ENCODE measurements at regions not wholly inside any gene's neighbourhood (a gene's known extent, or its start where the extent isn't known, plus 50 kb on each side); places are given as distances from the start of the nearest gene placed in this dataset.

DNA sequence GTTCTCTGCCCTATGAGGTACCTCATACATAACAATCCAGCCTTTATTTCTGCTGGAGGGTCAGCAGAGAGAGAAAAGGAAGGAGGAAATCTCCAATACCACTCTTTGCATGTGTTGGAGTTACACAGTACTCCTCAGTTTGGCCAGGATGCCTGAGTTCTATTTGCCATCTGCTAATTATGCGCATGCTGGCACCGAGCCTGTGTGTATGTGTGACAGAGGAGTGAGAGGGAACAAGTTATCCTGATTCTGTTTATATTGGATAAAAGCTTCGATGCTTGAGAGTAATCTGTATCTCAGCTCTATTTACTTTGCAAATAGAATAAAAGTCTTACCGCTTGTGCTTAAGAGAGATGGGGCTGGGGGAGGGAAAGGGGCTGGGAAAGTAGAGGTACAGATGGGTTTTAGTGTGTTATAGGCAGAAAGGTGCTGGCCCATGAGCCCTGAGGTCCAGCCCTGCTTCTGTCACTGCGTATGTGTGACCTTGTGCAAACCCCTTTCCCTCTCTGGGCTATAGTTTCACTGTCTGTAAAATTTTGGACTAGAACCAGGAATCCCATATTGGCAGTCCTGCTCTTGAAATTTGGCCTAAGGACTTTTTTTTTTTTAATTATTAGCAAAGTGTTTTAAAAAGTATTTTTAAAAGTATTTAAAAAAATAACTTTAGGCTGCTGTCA lies 54.5 kb upstream of the PLXNA2 start:
- no peak for DNase-seq (ENCODE audit: extremely low read depth in 1 of 11, low read depth in 9 of 11, low spot score in 4 of 11)

DNA sequence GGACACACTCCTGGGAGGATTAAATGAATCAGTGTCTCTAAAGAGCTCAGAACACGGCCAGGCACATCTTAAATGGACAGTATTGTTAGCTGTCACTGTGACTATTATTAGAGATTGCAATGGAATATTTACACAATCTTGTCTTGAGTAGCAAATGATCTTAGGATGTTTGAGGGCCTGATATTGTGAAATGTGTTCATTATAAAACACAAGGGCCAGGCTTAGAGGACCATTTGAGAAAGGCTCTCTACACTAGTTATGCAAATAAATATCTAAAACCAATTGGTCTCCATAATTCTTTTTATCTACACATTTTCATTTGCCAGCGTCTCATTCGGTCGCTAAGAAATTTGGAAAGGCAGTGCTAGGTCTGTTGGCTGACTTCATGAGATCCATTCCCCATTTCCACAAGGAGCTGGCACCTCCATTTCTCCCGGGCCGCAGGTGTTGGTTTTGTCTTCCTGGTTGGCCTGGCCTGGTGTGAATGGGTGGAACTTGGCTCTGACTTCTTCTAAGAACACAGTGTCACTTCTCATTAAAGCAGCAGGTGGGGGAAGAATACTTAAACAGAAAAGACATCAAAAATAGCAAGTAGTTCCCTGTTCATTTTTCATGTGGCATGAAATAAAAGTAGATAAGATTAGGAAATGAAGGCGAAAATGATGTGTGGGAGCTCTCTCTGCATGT lies 56.0 kb upstream of the PLXNA2 start:
- DNase-seq (ENCODE audit: extremely low read depth in 1 of 11, low read depth in 9 of 11, low spot score in 4 of 11): no peak

DNA sequence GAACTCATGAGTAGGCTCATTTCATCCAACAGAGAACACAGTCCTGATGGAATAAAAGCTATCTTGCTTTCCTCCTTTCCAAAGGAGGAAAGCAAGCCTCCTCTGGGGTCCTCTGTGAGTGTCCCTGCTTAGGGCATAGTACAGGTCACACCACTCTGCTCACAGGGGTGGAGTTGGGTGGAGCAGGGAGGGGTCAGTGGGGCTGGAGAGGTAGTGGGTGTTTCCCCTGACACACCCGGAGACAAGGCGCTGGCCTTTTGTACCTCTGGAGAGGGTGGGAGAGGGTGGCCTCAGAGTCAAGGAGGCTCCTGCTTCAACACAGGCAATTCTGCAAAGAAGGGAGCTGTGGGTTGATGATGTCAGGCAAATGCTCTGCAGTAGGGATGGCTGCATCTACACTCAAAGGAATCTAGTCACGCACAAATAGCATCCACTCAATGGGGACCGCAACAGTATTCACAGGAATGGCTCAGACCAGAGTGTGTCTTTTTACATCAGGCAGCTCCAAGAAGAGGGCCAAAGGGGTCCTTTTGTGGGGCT lies 58.6 kb upstream of the PLXNA2 start:
- no peak for DNase-seq (ENCODE audit: extremely low read depth in 1 of 11, low read depth in 9 of 11, low spot score in 4 of 11)

DNA sequence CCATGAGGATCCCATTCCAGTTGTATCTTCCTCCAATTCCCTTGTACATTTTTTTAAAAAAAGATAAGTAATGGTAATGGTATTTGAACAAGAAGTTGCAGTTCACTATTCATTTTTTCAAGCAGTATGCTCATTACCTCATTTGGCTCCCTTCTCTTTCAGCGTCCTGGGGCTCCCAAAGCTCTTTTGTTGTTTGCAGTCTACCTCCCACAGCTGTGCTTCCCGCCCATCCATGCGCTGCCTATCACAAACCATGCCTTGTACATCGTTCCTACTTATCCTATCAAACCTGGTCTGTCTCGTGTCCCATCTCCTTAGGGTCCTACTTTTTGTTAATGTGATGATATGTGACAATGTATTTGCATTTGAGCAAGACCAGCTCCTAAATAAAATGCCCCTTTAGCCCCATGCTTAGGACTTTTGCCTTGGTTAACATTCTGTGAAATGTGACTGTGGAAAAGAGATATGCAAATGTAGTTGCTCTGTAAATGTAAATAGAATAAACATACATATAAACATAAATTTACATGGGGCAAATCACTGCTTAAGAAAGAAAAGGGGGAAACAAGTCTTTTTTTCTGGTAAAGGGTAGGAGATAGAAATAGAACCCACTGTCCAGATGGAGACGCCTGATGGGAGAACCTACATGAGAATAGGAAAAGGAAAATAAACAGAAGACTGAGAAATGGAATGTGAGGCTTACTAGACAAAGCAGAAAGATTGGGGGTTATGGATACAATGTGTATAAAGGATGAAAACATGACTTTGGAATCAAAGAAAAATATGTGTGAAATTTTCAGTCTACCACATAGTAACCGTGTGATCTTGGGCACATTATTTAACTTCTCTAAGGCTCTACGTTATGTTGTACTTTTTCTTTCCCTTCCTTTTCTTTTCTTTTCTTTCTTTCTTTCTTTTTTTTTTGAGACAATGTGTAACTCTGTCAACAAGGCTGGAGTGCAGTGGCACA lies 59.8 kb upstream of the PLXNA2 start:
- no peak for DNase-seq (ENCODE audit: extremely low read depth in 1 of 11, low read depth in 9 of 11, low spot score in 4 of 11)

DNA sequence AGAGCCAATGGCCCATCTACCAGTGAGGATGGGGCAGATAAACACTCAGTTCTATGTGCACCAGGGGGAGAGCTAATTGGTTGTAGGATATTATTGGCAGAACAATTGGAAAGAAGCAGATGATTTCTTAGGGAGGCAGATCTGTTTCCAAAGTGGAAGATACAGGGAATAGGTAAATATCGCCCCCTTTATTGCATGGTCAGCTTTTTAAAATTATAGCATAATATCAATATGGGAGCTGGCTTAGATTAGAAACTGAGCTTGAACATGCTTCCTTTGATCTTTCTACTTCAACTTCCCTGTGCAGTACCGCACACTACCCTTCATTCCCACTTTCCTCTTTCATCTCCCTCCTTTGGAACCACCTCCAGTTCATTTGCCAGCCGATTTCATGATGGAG lies 64.0 kb upstream of the PLXNA2 start:
- DNase-seq (ENCODE audit: extremely low read depth in 1 of 11, low read depth in 9 of 11, low spot score in 4 of 11): no peak

DNA sequence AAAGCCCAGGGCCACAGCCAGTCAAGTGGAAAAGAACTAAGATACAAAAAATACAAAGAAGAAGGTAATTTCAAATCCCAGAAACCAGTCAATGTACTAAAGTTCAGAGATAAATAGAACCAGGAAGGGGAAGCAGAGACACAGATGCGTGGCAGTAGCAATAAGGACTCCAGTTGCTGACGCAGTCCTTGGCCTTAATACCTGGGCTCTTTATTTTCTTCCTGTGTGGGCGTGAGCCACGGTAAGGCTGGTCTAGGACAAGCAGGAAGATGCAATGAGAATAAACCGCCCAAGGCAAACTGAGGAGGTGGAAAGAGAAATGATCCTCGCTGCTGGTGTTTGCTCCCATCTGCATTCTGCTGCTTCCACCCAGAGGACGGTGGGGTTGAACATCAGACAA lies 65.6 kb upstream of the PLXNA2 start:
- DNase-seq (ENCODE audit: extremely low read depth in 1 of 11, low read depth in 9 of 11, low spot score in 4 of 11): no peak

DNA sequence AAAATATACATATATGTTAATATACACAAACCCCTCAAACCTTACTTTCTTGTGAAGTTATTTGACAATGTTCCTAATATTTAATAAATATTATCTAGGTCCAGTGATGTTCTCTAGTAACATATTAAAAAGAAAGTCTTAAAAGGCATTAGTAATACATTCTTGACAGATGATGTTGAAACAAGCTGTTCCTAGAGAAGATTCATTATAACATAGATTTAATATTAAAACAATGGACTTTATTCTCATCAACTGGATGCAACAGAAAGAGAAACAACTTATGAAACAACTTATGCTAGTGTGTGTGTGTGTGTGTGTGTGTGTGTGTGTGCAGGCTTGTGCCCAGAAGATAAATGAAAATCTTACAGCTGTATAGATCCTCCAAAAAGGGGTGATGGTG lies 68.5 kb upstream of the PLXNA2 start:
- no peak for DNase-seq (ENCODE audit: extremely low read depth in 1 of 11, low read depth in 9 of 11, low spot score in 4 of 11)

DNA sequence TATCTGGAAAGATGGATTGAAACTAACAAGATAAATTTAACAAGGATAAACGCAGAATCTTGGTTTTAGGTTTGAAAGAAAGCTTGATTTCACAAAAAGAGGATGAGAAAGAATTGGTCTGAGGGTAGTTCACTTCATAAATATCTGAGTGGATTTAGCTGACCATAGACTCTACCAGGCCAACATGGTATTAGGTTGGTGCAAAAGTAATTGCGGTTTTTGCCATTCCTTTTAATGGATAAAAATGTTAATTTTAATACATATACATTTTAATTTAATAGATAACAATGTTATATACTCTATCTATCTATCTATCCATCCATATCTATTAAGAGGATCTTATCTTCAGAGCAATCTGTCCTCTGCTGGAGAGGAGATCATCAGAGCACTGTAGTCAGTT lies 70.2 kb upstream of the PLXNA2 start:
- DNase-seq (ENCODE audit: extremely low read depth in 1 of 11, low read depth in 9 of 11, low spot score in 4 of 11): no peak

DNA sequence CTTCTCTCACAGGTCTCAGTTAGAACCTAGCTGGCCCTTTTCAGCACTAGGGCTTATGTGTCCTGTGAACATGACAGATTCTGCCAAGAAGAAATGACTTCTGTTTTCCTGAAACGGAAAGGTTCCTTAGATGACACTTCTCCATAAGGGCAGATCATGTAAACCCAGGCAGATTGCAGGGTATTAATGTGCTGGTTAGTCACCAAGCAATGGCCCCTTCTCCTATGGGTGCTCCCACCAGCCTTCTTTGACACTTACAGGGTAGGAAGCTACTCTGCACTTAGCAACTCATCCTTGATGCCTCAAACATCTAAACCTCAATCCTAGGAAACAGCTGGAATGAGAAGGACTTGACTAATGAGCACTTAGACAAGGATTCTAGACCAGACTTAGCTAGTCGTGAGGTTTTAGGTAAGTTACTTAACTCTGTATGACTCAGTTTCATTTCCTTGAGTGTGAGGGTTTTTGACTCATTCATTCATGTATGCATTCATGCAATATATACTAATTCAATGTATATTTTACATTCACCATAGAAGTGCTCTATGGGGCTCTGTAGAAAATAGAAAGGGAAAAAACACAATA lies 74.1 kb upstream of the PLXNA2 start:
- no peak for DNase-seq (ENCODE audit: extremely low read depth in 1 of 11, low read depth in 9 of 11, low spot score in 4 of 11)

DNA sequence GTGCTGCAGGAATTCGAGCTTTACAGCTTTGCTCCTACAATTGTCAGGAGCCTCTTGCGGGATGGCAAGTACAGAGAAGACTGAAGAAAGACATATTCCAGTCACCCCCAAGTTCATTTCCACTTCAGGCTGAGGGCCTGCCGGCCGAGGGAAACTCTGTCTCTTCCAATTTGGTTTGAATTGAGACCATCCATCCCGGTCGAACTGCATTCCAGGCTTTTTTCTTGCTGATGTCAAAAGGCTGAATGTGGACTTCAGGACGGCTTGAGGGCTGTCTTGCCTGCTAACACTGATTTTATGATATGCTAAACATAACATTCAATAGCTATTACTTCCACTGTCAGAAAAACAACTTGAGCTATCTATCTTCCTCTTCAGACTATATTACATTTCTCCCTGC lies 79.8 kb upstream of the PLXNA2 start:
- DNase-seq (ENCODE audit: extremely low read depth in 1 of 11, low read depth in 9 of 11, low spot score in 4 of 11): no peak

DNA sequence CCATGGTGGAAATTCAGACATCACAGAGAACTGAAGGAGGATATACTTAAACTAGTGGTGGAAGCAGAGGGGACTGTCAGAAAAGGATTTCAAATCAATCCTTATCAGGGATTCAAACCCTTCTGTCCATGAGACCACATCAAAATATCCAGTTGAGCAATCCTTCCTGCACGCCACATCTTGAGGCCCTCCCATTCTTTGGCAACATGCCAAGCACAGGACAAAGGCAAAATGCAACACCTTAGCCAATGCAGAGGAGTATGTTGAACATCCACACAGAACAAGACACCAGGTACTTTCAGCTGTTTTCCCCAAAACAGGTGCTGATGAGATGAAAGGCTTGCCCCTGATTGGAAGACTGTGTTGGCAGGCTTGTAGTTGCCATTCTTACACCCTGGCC lies 81.8 kb upstream of the PLXNA2 start:
- no peak for DNase-seq (ENCODE audit: extremely low read depth in 1 of 11, low read depth in 9 of 11, low spot score in 4 of 11)

DNA sequence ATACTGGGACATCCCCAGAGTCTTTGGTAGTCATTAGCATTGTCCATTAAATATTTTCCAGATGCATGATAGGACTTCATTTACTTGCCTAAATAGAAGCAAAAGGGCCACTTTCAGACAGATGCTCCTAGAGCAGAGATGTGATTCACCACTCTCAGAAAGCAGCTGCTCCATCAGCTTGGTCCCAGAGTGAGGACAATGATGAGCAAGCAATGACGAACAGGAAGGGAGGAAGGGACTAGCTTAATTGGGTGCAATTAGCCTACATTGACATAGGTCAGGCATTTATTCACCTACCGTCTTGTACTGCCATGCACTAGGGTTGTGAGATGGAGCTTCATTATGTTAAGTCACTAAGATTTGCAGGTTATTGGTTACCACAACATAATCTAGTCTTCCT lies 85.1 kb upstream of the PLXNA2 start:
- DNase-seq (ENCODE audit: extremely low read depth in 1 of 11, low read depth in 9 of 11, low spot score in 4 of 11): no peak

DNA sequence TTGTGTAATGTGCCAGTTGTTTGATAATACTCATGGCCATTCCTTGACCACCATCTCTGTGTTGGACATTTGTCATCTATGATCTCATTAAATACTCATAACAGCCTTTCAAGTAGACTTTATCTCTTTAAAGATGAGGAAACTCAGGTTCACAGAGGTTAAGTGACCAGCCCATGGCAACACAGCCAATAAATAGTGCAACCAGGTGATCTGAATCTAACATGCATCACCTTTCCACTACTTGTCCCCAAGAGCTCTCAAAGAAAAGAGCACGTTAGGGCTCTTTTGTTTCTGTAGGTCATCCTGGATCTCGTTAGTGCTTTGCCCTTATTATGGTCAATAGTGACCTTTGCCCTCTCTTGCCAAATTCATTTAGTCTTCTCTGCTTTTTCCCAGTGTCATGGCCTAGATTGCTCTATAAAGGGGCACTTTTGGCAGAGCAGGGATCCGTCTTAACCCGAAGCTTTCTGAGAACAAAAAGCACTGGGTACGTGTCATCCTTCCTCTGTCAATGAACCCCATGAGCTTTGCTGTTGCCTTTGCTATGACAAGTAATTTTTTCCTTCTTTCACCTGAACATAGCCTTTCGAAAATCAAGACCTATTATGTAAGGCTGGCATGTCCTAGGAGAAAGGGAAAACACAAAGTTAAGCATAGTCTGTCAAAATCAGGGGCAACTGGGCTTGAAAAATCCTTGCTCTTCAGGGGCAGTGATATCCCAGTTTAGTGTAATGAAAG lies 88.0 kb upstream of the PLXNA2 start:
- no peak for DNase-seq (ENCODE audit: extremely low read depth in 1 of 11, low read depth in 9 of 11, low spot score in 4 of 11)

DNA sequence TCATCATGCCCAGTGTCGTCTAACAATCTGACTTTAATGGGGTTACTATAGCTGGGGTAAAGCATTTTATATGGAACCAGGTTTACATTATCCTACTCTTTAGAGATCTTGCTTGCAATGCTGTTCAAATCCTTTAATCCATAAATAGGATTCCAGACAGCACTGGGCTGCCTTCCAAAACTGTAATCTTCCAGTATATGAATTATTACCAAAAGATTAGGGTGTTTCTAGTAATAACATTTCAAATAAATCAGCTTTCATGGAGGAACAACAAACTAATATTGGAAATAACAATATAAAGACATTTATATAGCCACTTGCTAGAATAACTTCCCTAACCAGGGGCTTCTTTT lies 88.6 kb upstream of the PLXNA2 start:
- peak in 6 of 11 donors; percentile 16 to 66 (median 34) for DNase-seq (ENCODE audit: extremely low read depth in 1 of 11, low read depth in 9 of 11, low spot score in 4 of 11)

DNA sequence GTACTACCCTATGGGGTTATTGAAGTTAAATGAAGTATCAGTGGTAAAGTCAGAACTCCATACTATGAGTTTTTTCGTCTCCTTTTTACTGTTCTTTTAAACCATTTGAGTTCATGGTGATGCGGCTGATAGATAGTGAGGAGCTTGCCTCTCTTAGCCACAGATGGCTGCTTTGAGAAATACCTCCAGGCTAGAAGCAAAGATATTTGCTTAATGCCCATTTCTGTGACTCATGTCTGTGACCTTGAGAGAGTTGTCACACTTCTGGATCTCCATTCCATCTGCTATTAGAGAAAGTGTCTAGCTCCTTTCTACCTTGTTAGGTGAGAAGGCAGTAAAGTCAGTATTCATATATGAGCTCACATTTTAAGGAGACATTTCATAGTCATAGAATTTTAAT lies 89.5 kb upstream of the PLXNA2 start:
- DNase-seq (ENCODE audit: extremely low read depth in 1 of 11, low read depth in 9 of 11, low spot score in 4 of 11): no peak

DNA sequence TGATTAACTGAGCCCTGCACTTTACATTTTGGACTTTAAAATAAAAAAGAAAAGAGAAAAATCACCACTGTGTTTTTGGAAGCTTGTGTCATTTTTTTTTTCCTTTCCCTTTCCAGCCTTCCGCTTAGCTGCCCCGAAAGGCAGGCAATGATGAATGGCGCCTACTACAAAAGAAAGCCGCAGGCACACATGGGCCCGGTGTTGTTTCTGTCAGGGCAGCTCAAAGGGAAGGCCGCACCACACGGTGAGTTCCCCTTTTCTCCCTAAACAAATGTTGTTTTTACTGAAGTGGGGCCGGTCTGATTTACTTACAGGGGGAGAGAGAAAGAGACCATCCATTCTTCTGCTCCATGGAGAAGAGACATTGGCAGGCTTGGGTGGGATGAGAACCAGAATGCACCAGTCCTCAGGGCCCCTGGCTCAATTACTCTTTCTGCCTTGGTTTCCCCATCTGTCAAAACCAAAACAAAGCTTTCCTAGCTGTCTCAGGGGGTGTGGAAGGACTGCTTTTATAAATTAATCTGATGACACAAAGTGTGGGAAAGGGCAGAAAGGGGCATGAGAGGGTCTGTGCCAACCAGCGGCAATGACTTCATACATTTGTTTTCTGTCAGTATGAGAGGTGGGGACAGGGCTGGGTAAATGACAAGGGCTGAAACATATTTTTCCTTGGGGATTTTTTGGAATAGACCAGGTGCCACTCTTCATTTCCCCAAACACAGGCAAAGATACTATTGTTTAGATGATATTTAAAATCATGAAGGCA lies 91.4 kb upstream of the PLXNA2 start:
- no peak for DNase-seq (ENCODE audit: extremely low read depth in 1 of 11, low read depth in 9 of 11, low spot score in 4 of 11)

DNA sequence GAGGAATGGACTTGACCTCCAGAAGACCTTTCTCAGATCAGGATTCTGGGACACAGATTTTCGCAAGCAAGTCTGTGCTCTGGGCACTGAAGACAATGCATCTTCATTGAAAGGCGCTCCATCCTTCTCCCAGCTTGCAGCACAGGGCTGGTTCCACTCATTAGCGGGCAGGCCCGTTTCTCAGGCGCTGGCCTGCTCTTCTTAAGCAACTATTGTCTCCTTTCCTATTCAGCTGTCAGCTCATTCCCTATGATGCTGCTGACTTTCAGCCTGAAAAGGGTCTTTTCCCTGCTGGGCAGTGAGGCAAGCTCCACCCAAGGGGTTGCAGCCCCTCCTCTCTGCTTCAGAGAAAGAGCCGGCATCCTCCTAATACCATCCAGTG lies 91.9 kb upstream of the PLXNA2 start:
- DNase-seq (ENCODE audit: extremely low read depth in 1 of 11, low read depth in 9 of 11, low spot score in 4 of 11): no peak

DNA sequence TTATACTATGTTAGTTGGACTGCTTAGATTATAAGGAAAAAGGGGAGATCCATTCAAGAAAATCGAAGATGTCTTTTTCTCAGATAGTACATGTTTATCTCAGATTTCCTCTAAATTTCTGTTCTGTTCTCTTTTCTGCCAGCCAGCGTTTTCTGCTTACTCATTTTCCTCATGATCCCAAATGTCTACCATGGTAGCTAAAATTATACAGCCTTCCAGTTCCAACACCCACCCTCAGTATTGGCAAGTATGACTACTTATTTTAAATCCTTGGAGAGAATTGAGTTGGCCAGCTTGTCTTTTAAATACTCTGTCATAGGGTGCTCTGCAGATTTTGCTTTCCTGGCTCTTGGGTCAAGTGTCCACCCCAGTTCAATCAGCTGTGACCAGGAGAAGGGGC lies 95.7 kb upstream of the PLXNA2 start:
- no peak for DNase-seq (ENCODE audit: extremely low read depth in 1 of 11, low read depth in 9 of 11, low spot score in 4 of 11)
